Fibroblast of lung (primary cell): ENCODE measurements at regions not wholly inside any gene's neighbourhood (a gene's known extent, or its start where the extent isn't known, plus 50 kb on each side); places are given as distances from the start of the nearest gene placed in this dataset.

ENCODE experiments used
- CTCF ChIP-seq, 2 donors: IDR thresholded peaks in 1 of 2; conservative IDR thresholded peaks in 1 of 2; 1 replicate in 1 of 2; 2 replicates in 1 of 2; pipeline ENCODE4 v1.5.1; 2011 to 2012; ENCODE audit warnings: low read length in 2 of 2, control low read depth in 1 of 2, inconsistent platforms in 1 of 2, low read depth in 1 of 2, mild to moderate bottlenecking in 1 of 2
- EZH2 ChIP-seq: IDR thresholded peaks from 2 replicates; pipeline ENCODE4 v1.5.1; 2012; ENCODE audit warnings: low read length, control low read depth, mild to moderate bottlenecking; ENCODE audit errors: missing control alignments

GRCh38 chr20:24731312-24731711, 217.8 kb upstream of the CST7 start:
- no peak for TF ChIP-seq CTCF (conservative IDR thresholded peaks at IDR 0.05 in 1 of 2, IDR thresholded peaks at IDR 0.05 in 1 of 2; ENCODE audit: low read depth in 1 of 2, low read length in 2 of 2)
- no peak for TF ChIP-seq EZH2
